CD4-positive, alpha-beta memory T cell (primary cell): ENCODE measurements at regions not wholly inside any gene's neighbourhood (a gene's known extent, or its start where the extent isn't known, plus 50 kb on each side); places are given as distances from the start of the nearest gene placed in this dataset.

ENCODE experiments used
- CTCF ChIA-PET: fragments of 350-600 bp; sonication (Branson Sonifier 250); formaldehyde crosslinking; loops from one replicate; lab custom pipeline; 2021; ENCODE audit warnings: inconsistent platforms; ENCODE audit not compliant: partially characterized antibody; lab: Charles Lee
- POLR2A ChIA-PET: fragments of 350-600 bp; sonication (Branson Sonifier 250); formaldehyde crosslinking; loops from one replicate; lab custom pipeline; 2021; ENCODE audit not compliant: partially characterized antibody; lab: Charles Lee
- DNase-seq, 5 donors: peaks; one replicate each; pipeline versions ENCODE4 v3.0.0 to v3.0.0-alpha.2; 2020 to 2022; ENCODE audit warnings: mixed read lengths in 1 of 5
- H3K27ac ChIP-seq: one replicate; pipeline ENCODE4 v1.7.0; 2013; ENCODE audit warnings: low read depth, low read length
- H3K27me3 ChIP-seq: 2 replicates; pipeline ENCODE4 v1.7.0; 2013; ENCODE audit warnings: mild to moderate bottlenecking, low read length, moderate library complexity; ENCODE audit not compliant: insufficient read depth
- H3K36me3 ChIP-seq: 2 replicates; pipeline ENCODE4 v1.7.0; 2013; ENCODE audit warnings: mild to moderate bottlenecking, low read length, moderate library complexity; ENCODE audit not compliant: insufficient read depth
- H3K4me1 ChIP-seq: 2 replicates; pipeline ENCODE4 v1.7.0; 2013; ENCODE audit warnings: mild to moderate bottlenecking, low read length, moderate library complexity; ENCODE audit not compliant: insufficient read depth
- H3K4me3 ChIP-seq, 2 donors: one replicate each; pipeline ENCODE4 v1.7.0; 2013; ENCODE audit warnings: low read length in 2 of 2, mild to moderate bottlenecking in 1 of 2
- H3K9me3 ChIP-seq, 2 donors: one replicate each; pipeline ENCODE4 v1.7.0; 2013; ENCODE audit warnings: low read length in 2 of 2, control low read depth in 1 of 2; ENCODE audit not compliant: control insufficient read depth in 1 of 2
- H3K27ac Mint-ChIP-seq, 7 donors: one replicate each; pipeline ENCODE4 v1.8.0; 2020 to 2021; ENCODE audit warnings: mixed read lengths in 7 of 7, mild to moderate bottlenecking in 6 of 7, inconsistent platforms in 3 of 7, moderate library complexity in 3 of 7
- H3K27me3 Mint-ChIP-seq, 2 donors: one replicate each; pipeline ENCODE4 v1.8.0; 2020 to 2021; ENCODE audit warnings: mixed read lengths in 2 of 2
- H3K36me3 Mint-ChIP-seq, 2 donors: one replicate each; pipeline ENCODE4 v1.8.0; 2020 to 2021; ENCODE audit warnings: mixed read lengths in 2 of 2, inconsistent platforms in 1 of 2, mild to moderate bottlenecking in 1 of 2
- H3K4me1 Mint-ChIP-seq, 4 donors: one replicate each; pipeline ENCODE4 v1.8.0; 2020 to 2021; ENCODE audit warnings: mixed read lengths in 4 of 4, mild to moderate bottlenecking in 1 of 4
- H3K4me3 Mint-ChIP-seq, 8 donors: one replicate each; pipeline ENCODE4 v1.8.0; 2020 to 2021; ENCODE audit warnings: mixed read lengths in 8 of 8, mild to moderate bottlenecking in 7 of 8, moderate library complexity in 6 of 8, inconsistent platforms in 3 of 8
- H3K9me3 Mint-ChIP-seq, 8 donors: one replicate each; pipeline ENCODE4 v1.8.0; 2020 to 2021; ENCODE audit warnings: mixed read lengths in 8 of 8, mild to moderate bottlenecking in 5 of 8, inconsistent platforms in 3 of 8, moderate library complexity in 1 of 8
- intact Hi-C: fragments of 100-400 bp; cut with micrococcal nuclease; formaldehyde crosslinking; loops from one replicate; pipeline ENCODE4 v1.15.1; 2023

GRCh38 chr21:15151385-15152103 is 86.7 kb upstream of the NRIP1 start:
- intact Hi-C loops = no loop called here
- CTCF ChIA-PET = no interaction called here
- Mint-ChIP-seq H3K4me3 (no peak overlapping the region), H3K27me3 (peaks cover 4% of the 10 kb centered on the region in 2 donors), H3K36me3 (no peaks in the 10 kb centered on the region), H3K9me3 (no peaks in the 10 kb centered on the region), H3K27ac (no peak overlapping the region), H3K4me1 (no peaks in the 10 kb centered on the region)
- no peak overlapping the region for H3K4me3 ChIP-seq
- no peaks in the 10 kb centered on the region for H3K36me3 ChIP-seq
- POLR2A ChIA-PET = no interaction called here
- H3K27ac ChIP-seq = no peak overlapping the region
- no peaks in the 10 kb centered on the region for H3K27me3 ChIP-seq
- H3K4me1 ChIP-seq = no peaks in the 10 kb centered on the region
- no peaks in the 10 kb centered on the region for H3K9me3 ChIP-seq
- no peak for DNase-seq

GRCh38 chr21:15152591-15152990 is 87.8 kb upstream of the NRIP1 start:
- Mint-ChIP-seq H3K4me3 (no peak overlapping the region), H3K4me1 (no peaks in the 10 kb centered on the region), H3K27ac (no peak overlapping the region), H3K36me3 (no peaks in the 10 kb centered on the region), H3K27me3 (peaks cover 2 to 5% of the 10 kb centered on the region in 2 donors), H3K9me3 (peaks cover 0 to 4% (median 0%) of the 10 kb centered on the region in 8 donors)
- intact Hi-C loops = no loop called here
- Histone ChIP-seq H3K36me3 (no peaks in the 10 kb centered on the region), H3K4me3 (no peak overlapping the region), H3K27ac (no peak overlapping the region), H3K9me3 (no peaks in the 10 kb centered on the region), H3K27me3 (no peaks in the 10 kb centered on the region), H3K4me1 (no peaks in the 10 kb centered on the region)
- ChIA-PET POLR2A (interaction anchor here (1.2 kb wide), 1 partner anchor 335 kb away, joined by 3 read pairs; no protein-coding TSS in a partner anchor), CTCF (no interaction called here)
- DNase-seq = no peak

- no peaks in the 10 kb centered on the region for H3K36me3 Mint-ChIP-seq
These were observed 94.7 kb upstream of the NRIP1 start for GRCh38 chr21:15159382-15160020.

GRCh38 chr21:15160136-15160535 is 95.3 kb upstream of the NRIP1 start:
- Mint-ChIP-seq H3K27ac (no peak overlapping the region), H3K4me1 (no peaks in the 10 kb centered on the region), H3K36me3 (no peaks in the 10 kb centered on the region), H3K4me3 (no peak overlapping the region), H3K27me3 (peaks cover 4 to 10% of the 10 kb centered on the region in 2 donors), H3K9me3 (peaks cover 0 to 5% (median 2%) of the 10 kb centered on the region in 8 donors)
- H3K4me1 ChIP-seq = no peaks in the 10 kb centered on the region
- no peak for DNase-seq
- no peaks in the 10 kb centered on the region for H3K36me3 ChIP-seq
- intact Hi-C loops = no loop called here
- ChIA-PET POLR2A (no interaction called here), CTCF (no interaction called here)
- H3K9me3 ChIP-seq = no peaks in the 10 kb centered on the region
- H3K27me3 ChIP-seq = no peaks in the 10 kb centered on the region
- no peak overlapping the region for H3K27ac ChIP-seq
- H3K4me3 ChIP-seq = no peak overlapping the region

More at GRCh38 chr21:15159382-15160020, 94.7 kb upstream of the NRIP1 start:
- Mint-ChIP-seq H3K9me3 (peaks cover 0 to 5% (median 2%) of the 10 kb centered on the region in 8 donors), H3K4me3 (no peak overlapping the region), H3K4me1 (no peaks in the 10 kb centered on the region), H3K27me3 (peaks cover 4 to 10% of the 10 kb centered on the region in 2 donors), H3K27ac (no peak overlapping the region)
- H3K4me1 ChIP-seq = no peaks in the 10 kb centered on the region
- ChIA-PET POLR2A (no interaction called here), CTCF (no interaction called here)
- H3K4me3 ChIP-seq = no peak overlapping the region
- H3K9me3 ChIP-seq = no peaks in the 10 kb centered on the region
- intact Hi-C loops = no loop called here
- no peak for DNase-seq
- H3K27ac ChIP-seq = no peak overlapping the region
- H3K36me3 ChIP-seq = no peaks in the 10 kb centered on the region
- H3K27me3 ChIP-seq = no peaks in the 10 kb centered on the region

GRCh38 chr21:15162921-15163320 is 98.1 kb upstream of the NRIP1 start:
- H3K4me1 Mint-ChIP-seq = no peaks in the 10 kb centered on the region
- ChIA-PET POLR2A (no interaction called here), CTCF (no interaction called here)
- Histone ChIP-seq H3K27me3 (no peaks in the 10 kb centered on the region), H3K4me3 (no peak overlapping the region), H3K9me3 (no peaks in the 10 kb centered on the region), H3K27ac (no peak overlapping the region), H3K36me3 (no peaks in the 10 kb centered on the region), H3K4me1 (no peaks in the 10 kb centered on the region)
- H3K4me3 Mint-ChIP-seq = no peak overlapping the region
- no peak for DNase-seq
- H3K9me3 Mint-ChIP-seq = peaks cover 0 to 3% (median under 1%) of the 10 kb centered on the region in 8 donors
- peaks cover 8 to 9% of the 10 kb centered on the region in 2 donors for H3K27me3 Mint-ChIP-seq
- intact Hi-C loops = no loop called here
- H3K36me3 Mint-ChIP-seq = no peaks in the 10 kb centered on the region
- H3K27ac Mint-ChIP-seq = no peak overlapping the region

GRCh38 chr21:15164273-15164672 is 99.5 kb upstream of the NRIP1 start:
- Mint-ChIP-seq H3K4me1 (no peaks in the 10 kb centered on the region), H3K27me3 (peaks cover 8 to 9% of the 10 kb centered on the region in 2 donors), H3K36me3 (no peaks in the 10 kb centered on the region), H3K27ac (no peak overlapping the region), H3K4me3 (no peak overlapping the region), H3K9me3 (peaks cover 0 to 4% (median 0%) of the 10 kb centered on the region in 8 donors)
- CTCF ChIA-PET = no interaction called here
- no peaks in the 10 kb centered on the region for H3K36me3 ChIP-seq
- H3K4me3 ChIP-seq = no peak overlapping the region
- H3K27me3 ChIP-seq = no peaks in the 10 kb centered on the region
- H3K27ac ChIP-seq = no peak overlapping the region
- DNase-seq = no peak
- H3K9me3 ChIP-seq = no peaks in the 10 kb centered on the region
- no peaks in the 10 kb centered on the region for H3K4me1 ChIP-seq
- POLR2A ChIA-PET = no interaction called here
- intact Hi-C loops = no loop called here

GRCh38 chr21:15164678-15165303 is 100.0 kb upstream of the NRIP1 start:
- Histone ChIP-seq H3K27me3 (no peaks in the 10 kb centered on the region), H3K36me3 (no peaks in the 10 kb centered on the region), H3K9me3 (no peaks in the 10 kb centered on the region), H3K4me3 (no peak overlapping the region), H3K4me1 (no peaks in the 10 kb centered on the region), H3K27ac (no peak overlapping the region)
- ChIA-PET CTCF (no interaction called here), POLR2A (no interaction called here)
- Mint-ChIP-seq H3K9me3 (peaks cover 0 to 4% (median 0%) of the 10 kb centered on the region in 8 donors), H3K4me1 (no peaks in the 10 kb centered on the region), H3K4me3 (no peak overlapping the region), H3K27ac (no peak overlapping the region), H3K27me3 (peaks cover 9 to 10% of the 10 kb centered on the region in 2 donors), H3K36me3 (no peaks in the 10 kb centered on the region)
- intact Hi-C loops = no loop called here
- no peak for DNase-seq
